HepG2 (cell line): ENCODE measurements at regions not wholly inside any gene's neighbourhood (a gene's known extent, or its start where the extent isn't known, plus 50 kb on each side); places are given as distances from the start of the nearest gene placed in this dataset.

ENCODE experiments used
- ATAC-seq: fragments of 200-7000 bp; cut with Tn5 transposase; 3 replicates; pipeline ENCODE4 v1.9.1; 2020; ENCODE audit warnings: mild to moderate bottlenecking, moderate library complexity
- BruUV-seq: library from RNA; stranded (reverse); fragments of 400-500 nt; replicated peaks from 2 replicates; lab custom pipeline; 2021; lab: Mats Ljungman, UMichigan
- CTCF ChIA-PET: fragments of 300-600 bp; formaldehyde crosslinking; extraction: SDS; loops from one replicate; lab custom pipeline; 2021; ENCODE audit warnings: low total read pairs, inconsistent platforms, low intra/inter-chr PET ratio; lab: Yijun Ruan, JAX
- POLR2A ChIA-PET: fragments of 350-600 bp; sonication (Branson Sonifier 250); formaldehyde crosslinking; loops from one replicate; lab custom pipeline; 2020; ENCODE audit warnings: antibody characterized with exemption, inconsistent platforms; lab: Yijun Ruan, JAX
- DNase-seq: peaks from one replicate; pipeline ENCODE4 v3.0.0-alpha.2; 2015; ENCODE audit warnings: low spot score
- FAIRE-seq: peaks from 3 replicates; lab custom pipeline; 2011; peaks lifted over from hg19 to GRCh38; lab: Jason Lieb, UNC
- H2AFZ ChIP-seq: one replicate; pipeline ENCODE4 v1.6.1; 2011; ENCODE audit warnings: low read length, inconsistent platforms
- H3K27ac ChIP-seq: fragments of 300-600 bp; 3 replicates; pipeline ENCODE4 v1.8.0; 2011; ENCODE audit warnings: mixed run types, mild to moderate bottlenecking, mixed read lengths, low read length, inconsistent platforms; ENCODE audit not compliant: insufficient read depth; ENCODE audit errors: extremely low read length
- H3K27me3 ChIP-seq, 2 experiments: fragments of 200-600 bp in 1 of 2; 2 replicates in 1 of 2; 3 replicates in 1 of 2; pipeline versions ENCODE4 v1.6.0 to v1.8.0; 2011; ENCODE audit warnings: low read length in 2 of 2, mild to moderate bottlenecking in 2 of 2, moderate library complexity in 2 of 2, inconsistent platforms in 1 of 2; ENCODE audit not compliant: insufficient read depth in 2 of 2, control insufficient read depth in 1 of 2
- H3K36me3 ChIP-seq, 2 experiments: fragments of 200-600 bp in 1 of 2; replicated peaks in 1 of 2; 2 replicates in 1 of 2; 3 replicates in 1 of 2; pipeline versions ENCODE4 v1.5.1 to v1.8.0; 2011; ENCODE audit warnings: low read length in 2 of 2, inconsistent platforms in 1 of 2; ENCODE audit not compliant: insufficient read depth in 2 of 2, control insufficient read depth in 1 of 2
- H3K4me1 ChIP-seq: 2 replicates; pipeline ENCODE4 v1.5.1; 2012; ENCODE audit warnings: low read length, inconsistent platforms; ENCODE audit not compliant: insufficient read depth
- H3K4me2 ChIP-seq: 2 replicates; pipeline ENCODE4 v1.6.0; 2011; ENCODE audit warnings: low read depth, low read length, inconsistent platforms
- H3K4me3 ChIP-seq, 3 experiments: fragments of 200-600 bp in 1 of 3; sonication (generic), shearing (Covaris generic) in 1 of 3; replicated peaks in 1 of 3; 2 replicates each; pipeline ENCODE4 v1.5.1; 2011 to 2016; ENCODE audit warnings: low read length in 3 of 3, inconsistent platforms in 2 of 3, low read depth in 2 of 3, mild to moderate bottlenecking in 2 of 3, control low read depth in 1 of 3, mixed read lengths in 1 of 3; ENCODE audit not compliant: insufficient read depth in 1 of 3
- H3K79me2 ChIP-seq: one replicate; pipeline ENCODE4 v1.6.1; 2011; ENCODE audit warnings: low read length, inconsistent platforms; ENCODE audit not compliant: insufficient read depth
- H3K9ac ChIP-seq: 2 replicates; pipeline ENCODE4 v1.6.0; 2011; ENCODE audit warnings: mild to moderate bottlenecking, low read depth, low read length, inconsistent platforms; ENCODE audit not compliant: insufficient read depth
- H3K9me3 ChIP-seq: 2 replicates; pipeline ENCODE4 v1.5.1; 2012; ENCODE audit warnings: mild to moderate bottlenecking, low read length
- H4K20me1 ChIP-seq: 2 replicates; pipeline ENCODE4 v1.6.0; 2011; ENCODE audit warnings: inconsistent platforms, mild to moderate bottlenecking, low read length, moderate library complexity; ENCODE audit not compliant: insufficient read depth
- ERF ChIP-seq: IDR thresholded peaks from 2 replicates; pipeline ENCODE4 v1.6.1; 2018; ENCODE audit warnings: missing biosample characterization, missing genetic modification reagents
- NONO ChIP-seq, 2 experiments: fragments of 450-650 bp in 1 of 2; sonication (generic) in 1 of 2; formaldehyde crosslinking in 1 of 2; IDR thresholded peaks in 1 of 2; conservative IDR thresholded peaks in 1 of 2; 2 replicates each; pipeline versions ENCODE4 v1.6.1 to v1.8.0; 2017 to 2022; ENCODE audit warnings: mild to moderate bottlenecking in 1 of 2, missing genetic modification reagents in 1 of 2, moderate library complexity in 1 of 2
- RARA ChIP-seq: IDR thresholded peaks from 2 replicates; pipeline ENCODE4 v1.6.1; 2016; ENCODE audit warnings: missing genetic modification reagents, missing compliant biosample characterization
- SPEN ChIP-seq: sonication (generic); formaldehyde crosslinking; IDR thresholded peaks from 2 replicates; pipeline ENCODE4 v1.5.1; 2020; ENCODE audit warnings: low read depth, mild to moderate bottlenecking, missing genetic modification reagents
- ZBTB26 ChIP-seq: IDR thresholded peaks from 2 replicates; pipeline ENCODE4 v1.6.1; 2016; ENCODE audit warnings: missing compliant biosample characterization, missing genetic modification reagents, borderline replicate concordance
- ZNF10 ChIP-seq: sonication (generic); formaldehyde crosslinking; IDR thresholded peaks from 2 replicates; pipeline ENCODE4 v1.4.0; 2020; ENCODE audit warnings: mild to moderate bottlenecking, low read depth, missing genetic modification reagents, borderline replicate concordance
- ZNF17 ChIP-seq: sonication (generic); formaldehyde crosslinking; IDR thresholded peaks from 2 replicates; pipeline ENCODE4 v1.5.0; 2020; ENCODE audit warnings: mild to moderate bottlenecking, missing genetic modification reagents
- ZNF275 ChIP-seq: sonication (generic); formaldehyde crosslinking; IDR thresholded peaks from 2 replicates; pipeline ENCODE4 v1.8.0; 2022; ENCODE audit warnings: missing genetic modification reagents, mild to moderate bottlenecking, inconsistent platforms, borderline replicate concordance
- ZNF446 ChIP-seq: sonication (generic); formaldehyde crosslinking; IDR thresholded peaks from 2 replicates; pipeline ENCODE4 v1.5.0; 2020; ENCODE audit warnings: mild to moderate bottlenecking, missing genetic modification reagents
- ZSCAN30 ChIP-seq: sonication (generic); formaldehyde crosslinking; IDR thresholded peaks from 2 replicates; pipeline ENCODE4 v1.5.0; 2020; ENCODE audit warnings: mild to moderate bottlenecking, missing genetic modification reagents
- WGBS: methylation state at CpG from one replicate; pipeline ENCODE4 v1.1.6; 2017; ENCODE audit warnings: low lambda C conversion rate; 5-methylcytosine and 5-hydroxymethylcytosine counted together
- in situ Hi-C: cut with HindIII; loops from 2 replicates; pipeline ENCODE4 v1.10.0; 2017; ENCODE audit warnings: low pct_unique_long_range_greater_than_20kb; ENCODE audit not compliant: extremely low pct_ligation_motif_present
- intact Hi-C: fragments of 100-400 bp; cut with micrococcal nuclease; formaldehyde crosslinking; loops from one replicate; pipeline ENCODE4 v1.10.0; 2022; ENCODE audit not compliant: unreplicated experiment

- no peak for TF ChIP-seq ZBTB26 (CRISPR knock-in tag)
- no peak for TF ChIP-seq RARA
- no peak for TF ChIP-seq ZNF10 (CRISPR knock-in tag)
- no peak for TF ChIP-seq ZNF17 (CRISPR knock-in tag)
- TF ChIP-seq, all 625 proteins: peak for 0
Measured at GRCh38 chr12:127860536-127860935, 406.4 kb upstream of the TMEM132C start (continued).

- Histone ChIP-seq H3K9me3 (peaks cover 43% of the 10 kb centered on the region; the same call in 1 of the 2 replicates), H2AFZ (no peak overlapping the region), H3K27ac (no peak overlapping the region), H3K27me3 (no peaks in the 10 kb centered on the region), H3K36me3 (no peaks in the 10 kb centered on the region), H3K79me2 (no peaks in the 10 kb centered on the region), H3K9ac (no peak overlapping the region), H3K4me2 (no peak overlapping the region), H3K4me1 (no peaks in the 10 kb centered on the region), H4K20me1 (no peaks in the 10 kb centered on the region), H3K4me3 (no peak overlapping the region)
- no peak for ATAC-seq
- no peak for FAIRE-seq
- no peak for TF ChIP-seq ZNF275
- TF ChIP-seq ZSCAN30 (CRISPR knock-in tag), result no peak
- TF ChIP-seq SPEN (CRISPR knock-in tag), result no peak
- no peak for TF ChIP-seq NONO (IDR thresholded peaks at IDR 0.05)
- no peak for TF ChIP-seq NONO (CRISPR knock-in tag; conservative IDR thresholded peaks at IDR 0.05)
- TF ChIP-seq ERF (CRISPR knock-in tag), result no peak
- TF ChIP-seq ZNF446 (CRISPR knock-in tag), result no peak
- intact Hi-C loops, result no loop called here
- no TSS peak for BruUV-seq
- in situ Hi-C loops, result no loop called here
- DNase-seq, result no peak
- ChIA-PET POLR2A (no interaction called here), CTCF (no interaction called here)
- 0% methylated on average over 3 of the region's 3 CpGs for WGBS
Measured at GRCh38 chr12:127861406-127861805, 405.6 kb upstream of the TMEM132C start.
